ELR (cell line): ENCODE measurements at regions not wholly inside any gene's neighbourhood (a gene's known extent, or its start where the extent isn't known, plus 50 kb on each side); places are given as distances from the start of the nearest gene placed in this dataset.

Experiments used
- DNase-seq: peaks from one replicate; pipeline ENCODE4 v3.0.0-alpha.2; 2015; ENCODE audit warnings: low read depth

DNA sequence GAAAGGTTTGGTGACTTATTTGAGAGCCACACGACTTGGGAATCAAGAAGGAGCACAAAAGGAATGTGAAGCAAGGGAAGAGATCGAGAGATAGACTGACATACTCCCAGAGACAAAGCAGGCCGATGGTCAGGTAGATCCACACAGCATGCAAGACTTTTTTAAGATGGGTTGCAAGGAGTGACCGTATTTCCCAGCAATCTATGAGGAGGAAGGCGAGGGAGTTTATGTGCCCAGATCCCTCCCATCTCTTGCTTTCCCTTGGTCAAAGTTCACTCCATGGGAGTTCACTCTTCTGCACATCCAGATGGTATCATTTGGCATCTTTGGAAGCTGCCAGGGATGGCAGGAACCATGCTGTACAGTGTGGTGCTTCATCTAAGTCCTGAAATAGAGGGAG is 148.9 kb downstream of the RMI1 start:
- DNase-seq, result no peak

DNA sequence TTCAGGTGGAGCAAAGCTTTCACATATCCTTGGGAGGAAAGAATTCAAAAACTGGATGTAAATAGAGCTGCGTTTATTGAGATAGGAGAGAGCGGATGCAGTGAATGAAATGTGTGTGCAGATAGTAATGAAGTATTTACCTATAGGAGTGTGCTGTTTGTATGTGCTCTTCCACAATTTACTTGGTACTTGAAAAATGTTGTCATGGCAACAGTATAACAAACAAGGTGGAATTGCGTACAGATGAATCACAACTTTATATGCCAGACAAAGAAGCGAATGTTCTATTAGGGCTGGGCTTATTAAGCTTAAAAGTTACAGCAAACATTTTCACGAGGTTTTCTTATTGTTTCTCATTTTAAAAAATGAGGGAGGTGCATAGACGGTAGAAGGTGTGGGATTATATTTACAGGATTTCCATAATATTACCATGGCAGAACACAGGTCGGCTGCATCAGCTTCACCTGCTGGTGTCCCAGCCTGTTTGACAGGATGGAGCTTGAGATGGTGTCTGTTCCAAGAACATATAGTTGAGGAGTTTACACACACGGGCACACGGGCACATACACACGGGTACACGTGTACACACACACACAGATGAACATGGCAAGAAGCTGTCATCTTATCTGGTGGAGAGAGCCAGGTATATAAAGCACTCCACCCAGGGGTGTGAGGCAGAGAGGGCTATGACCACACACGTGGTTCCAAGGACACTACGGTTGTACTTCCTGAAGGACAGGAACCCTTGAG is 155.7 kb downstream of the RMI1 start:
- peak; percentile 79 for DNase-seq

DNA sequence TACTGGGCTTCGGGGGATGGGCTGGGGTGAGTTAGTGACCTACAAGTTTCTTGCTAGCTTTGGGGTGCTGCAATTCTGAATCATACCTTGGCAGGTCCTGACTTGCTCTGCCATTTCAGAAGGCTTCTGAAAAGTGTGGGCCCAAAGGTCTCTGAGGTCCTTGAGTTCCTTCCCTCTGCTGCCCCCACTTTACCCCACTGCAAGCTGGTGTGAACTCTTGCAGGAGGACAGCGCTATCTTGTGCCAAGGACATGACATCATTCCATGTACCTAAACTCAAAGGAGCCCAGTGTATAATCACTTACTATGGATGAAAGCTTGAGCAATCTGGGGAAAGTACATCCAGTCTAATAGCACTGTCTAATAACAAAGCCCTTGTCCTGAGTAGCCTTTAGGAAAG is 157.4 kb downstream of the RMI1 start:
- no peak for DNase-seq

DNA sequence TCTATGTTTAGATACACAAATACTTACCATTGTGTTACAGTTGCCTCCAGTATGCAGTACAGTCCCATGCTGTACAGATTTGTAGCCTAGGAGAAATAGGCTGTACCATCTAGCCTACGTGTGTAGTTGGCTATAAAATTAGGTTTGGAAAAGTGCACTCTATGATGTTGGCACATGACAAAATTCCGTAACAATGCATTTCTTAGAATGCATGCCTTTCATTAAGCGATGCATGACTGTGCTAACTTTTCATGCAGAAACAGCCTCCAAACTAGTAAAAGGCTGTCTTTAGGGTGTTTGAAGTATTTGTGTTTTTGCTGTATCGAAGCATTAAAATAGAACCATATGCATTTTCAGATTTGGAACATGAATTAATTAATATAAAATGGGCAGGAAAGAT is 157.9 kb downstream of the RMI1 start:
- DNase-seq, result no peak

- DNase-seq, result no peak
Measured at GRCh38 chr9:84139296-84140070, 158.9 kb downstream of the RMI1 start.

GRCh38 chr9:84140535-84141101 is 160.0 kb downstream of the RMI1 start:
- peak; percentile 15 for DNase-seq

- no peak for DNase-seq
Measured at GRCh38 chr9:84141741-84142370, 161.3 kb downstream of the RMI1 start.

DNA sequence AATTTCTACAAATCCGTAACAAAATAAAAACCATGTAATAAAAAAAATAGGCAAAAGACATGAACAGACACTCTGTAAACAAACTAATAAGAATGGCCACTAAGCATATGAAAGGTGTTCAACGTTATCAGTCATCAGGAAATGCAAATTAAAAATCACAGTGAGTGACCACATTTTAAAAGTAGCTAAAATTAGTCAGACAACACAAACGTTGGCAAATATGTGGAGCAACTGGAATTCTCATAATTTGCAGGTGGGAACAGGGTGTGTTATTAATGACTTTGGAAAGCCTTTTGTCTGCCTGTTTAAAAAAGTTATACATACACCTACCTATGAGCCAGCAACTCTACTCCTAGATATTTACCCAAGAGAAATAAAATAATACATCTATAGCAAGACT is 164.4 kb downstream of the RMI1 start:
- no peak for DNase-seq

- no peak for DNase-seq
Measured at GRCh38 chr9:84145780-84146179, 165.2 kb downstream of the RMI1 start.

- DNase-seq, result no peak
Measured at GRCh38 chr9:84146893-84147710, 166.5 kb downstream of the RMI1 start.

- DNase-seq, result no peak
Measured at GRCh38 chr9:84151236-84151635, 170.6 kb downstream of the RMI1 start.

GRCh38 chr9:84151640-84152039 is 171.0 kb downstream of the RMI1 start:
- no peak for DNase-seq

DNA sequence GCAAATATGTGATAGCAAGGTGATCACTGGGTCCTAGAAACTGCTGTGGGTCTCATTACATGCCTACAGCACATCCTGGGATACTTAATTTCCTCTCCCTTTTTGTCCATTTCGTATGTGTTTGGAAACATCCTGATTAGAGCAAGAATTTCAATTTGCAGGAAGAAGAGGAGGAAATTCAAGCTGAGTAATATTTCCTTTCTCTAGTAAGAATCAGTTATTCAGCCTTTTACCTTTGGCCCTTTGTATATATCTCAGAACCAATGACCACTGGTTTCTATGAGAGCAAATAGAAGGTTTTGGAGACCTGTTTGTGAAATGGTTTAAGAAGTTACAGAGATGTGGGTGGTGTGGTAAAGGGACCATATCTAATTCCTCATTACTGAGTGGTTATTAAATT is 171.6 kb downstream of the RMI1 start:
- DNase-seq, result no peak

GRCh38 chr9:84153885-84154284 is 173.3 kb downstream of the RMI1 start:
- DNase-seq, result no peak

DNA sequence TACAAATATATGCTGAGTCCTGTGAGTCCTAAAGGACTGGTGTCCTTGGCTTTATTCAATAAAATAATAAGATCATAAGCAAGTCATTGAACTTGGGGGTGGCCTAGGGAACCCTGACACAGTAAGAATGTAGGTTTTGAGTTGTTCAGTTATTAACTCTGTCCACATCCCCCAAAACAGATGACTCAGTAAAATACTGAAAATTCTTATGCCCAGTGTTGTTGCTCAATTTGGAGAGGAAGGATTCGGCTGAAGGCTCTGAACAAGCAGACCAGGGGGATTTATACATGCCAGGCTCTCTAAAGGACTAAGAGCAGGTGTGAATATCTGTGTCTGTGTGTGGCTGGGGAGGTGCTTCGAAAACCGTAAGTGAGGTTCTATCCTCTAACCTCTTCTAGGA is 173.7 kb downstream of the RMI1 start:
- DNase-seq, result peak; percentile 33

GRCh38 chr9:84163052-84163650 is 177.4 kb downstream of the SLC28A3 start:
- no peak for DNase-seq

DNA sequence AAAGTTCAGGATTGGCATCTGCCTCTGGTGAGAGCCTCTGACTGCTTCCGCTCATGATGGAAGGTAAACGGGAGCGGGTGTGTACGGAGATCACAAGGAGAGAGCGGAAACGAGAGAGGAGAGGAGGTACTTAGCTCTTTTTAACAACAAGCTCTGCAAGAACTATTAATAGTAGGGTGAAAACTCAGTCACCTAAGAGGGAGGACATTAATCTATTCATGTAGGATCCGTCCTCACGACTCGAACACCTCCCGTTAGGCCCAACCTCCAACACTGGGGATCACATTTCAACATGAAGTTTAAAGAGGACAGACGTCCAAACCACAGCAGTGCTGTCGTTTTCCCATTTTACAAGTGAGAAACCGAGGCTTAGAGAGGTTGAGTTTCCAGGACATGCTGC is 173.7 kb downstream of the SLC28A3 start:
- DNase-seq, result no peak

GRCh38 chr9:84169240-84169639 is 171.3 kb downstream of the SLC28A3 start:
- peak; percentile 83 for DNase-seq

DNA sequence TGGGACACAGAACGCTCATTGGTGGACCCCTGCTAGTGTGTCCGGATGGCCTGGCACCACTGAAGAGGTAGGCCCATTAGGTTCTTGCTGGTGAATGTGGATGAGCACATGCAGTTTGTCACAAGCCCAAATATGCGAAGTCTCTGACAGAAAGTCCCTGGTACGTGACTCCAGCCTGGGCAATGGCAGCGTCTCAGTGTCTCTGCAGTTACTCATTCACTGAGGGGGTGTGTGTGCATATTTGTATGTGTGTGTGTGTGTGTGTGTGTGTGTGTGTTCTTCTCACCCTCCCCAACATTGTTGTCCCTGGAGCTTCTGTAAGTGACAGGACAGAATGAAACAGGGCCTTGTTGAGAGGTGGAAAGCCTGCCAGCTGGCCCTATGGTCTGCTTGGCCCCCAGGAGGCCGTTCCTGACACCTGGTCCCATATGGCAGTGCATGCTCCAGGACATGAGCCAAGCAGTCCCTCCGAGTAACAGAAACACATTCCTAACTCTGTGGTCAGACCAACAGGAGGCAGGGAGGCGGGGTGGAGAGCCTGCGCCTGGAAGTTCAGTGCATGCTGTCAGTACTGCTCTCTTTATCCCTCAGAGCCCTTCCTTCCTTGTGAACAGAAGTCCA is 169.9 kb downstream of the SLC28A3 start:
- DNase-seq, result peak; percentile 96

GRCh38 chr9:84173961-84174360 is 166.6 kb downstream of the SLC28A3 start:
- DNase-seq, result no peak

DNA sequence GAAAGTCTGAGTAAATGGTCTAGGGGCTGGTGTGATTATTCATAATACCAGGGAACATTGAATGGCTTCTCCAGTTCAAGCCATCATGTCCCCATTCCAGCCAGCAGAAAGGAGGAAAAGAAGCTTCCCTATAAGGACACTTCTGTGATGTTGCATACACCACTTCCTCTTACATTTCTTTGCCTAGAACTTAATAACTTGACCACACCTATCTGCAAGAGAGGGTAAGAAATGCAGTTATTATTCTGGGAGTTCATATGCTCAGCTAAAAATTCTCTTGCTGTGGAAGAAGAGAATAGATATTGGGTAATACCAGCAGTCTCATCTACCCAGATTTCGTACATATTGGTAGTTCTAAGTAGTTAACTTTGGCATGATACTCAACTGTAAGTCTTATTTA is 166.1 kb downstream of the SLC28A3 start:
- DNase-seq, result no peak
